B cell (primary cell): ENCODE measurements at regions not wholly inside any gene's neighbourhood (a gene's known extent, or its start where the extent isn't known, plus 50 kb on each side); places are given as distances from the start of the nearest gene placed in this dataset.
A peak's percentile ranks its signal among the peaks of the same experiment; 100 is the strongest.

Experiments used
- ATAC-seq: fragments of 200-7000 bp; cut with Tn5 transposase; one replicate; pipeline ENCODE4 v1.10.0; 2021; ENCODE audit warnings: low read depth, mild to moderate bottlenecking, moderate number of reproducible peaks, moderate library complexity
- CTCF ChIA-PET: fragments of 350-600 bp; sonication (Branson Sonifier 250); formaldehyde crosslinking; loops from one replicate; lab custom pipeline; 2021; ENCODE audit warnings: antibody characterized with exemption, inconsistent platforms; lab: Charles Lee
- POLR2A ChIA-PET: fragments of 350-600 bp; sonication (Branson Sonifier 250); formaldehyde crosslinking; loops from one replicate; lab custom pipeline; 2021; ENCODE audit warnings: antibody characterized with exemption; lab: Charles Lee
- DNase-seq: peaks from one replicate; pipeline ENCODE4 v3.0.0; 2013
- H2AFZ ChIP-seq: 2 replicates; pipeline ENCODE4 v1.6.1; 2012; ENCODE audit warnings: mild to moderate bottlenecking, low read depth, low read length; ENCODE audit not compliant: insufficient read depth, poor library complexity, severe bottlenecking
- H3K27ac ChIP-seq, 2 donors: 1 replicate in 1 of 2; 2 replicates in 1 of 2; pipeline ENCODE4 v1.5.1; 2012 to 2013; ENCODE audit warnings: low read length in 2 of 2, mild to moderate bottlenecking in 2 of 2, moderate library complexity in 1 of 2
- H3K27me3 ChIP-seq, 4 experiments: fragments of 200-600 bp in 1 of 4; sonication (generic) in 1 of 4; replicated peaks in 1 of 4; 1 replicate in 2 of 4; 2 replicates in 2 of 4; pipeline versions ENCODE4 v1.6.1 to v1.7.0; 2013 to 2016; ENCODE audit warnings: low read length in 3 of 4, mild to moderate bottlenecking in 2 of 4, mixed read lengths in 1 of 4, moderate library complexity in 1 of 4; ENCODE audit not compliant: insufficient read depth in 4 of 4, control insufficient read depth in 3 of 4; ENCODE audit errors: control extremely low read depth in 1 of 4
- H3K36me3 ChIP-seq, 2 experiments: replicated peaks in 1 of 2; 1 replicate in 1 of 2; 2 replicates in 1 of 2; pipeline versions ENCODE4 v1.6.1 to v1.7.1; 2013; ENCODE audit warnings: low read length in 1 of 2; ENCODE audit not compliant: insufficient read depth in 2 of 2, control insufficient read depth in 1 of 2; ENCODE audit errors: control extremely low read depth in 1 of 2, extremely low read depth in 1 of 2
- H3K4me1 ChIP-seq, 2 donors: fragments of 200-600 bp in 1 of 2; sonication (generic) in 1 of 2; 1 replicate in 1 of 2; 2 replicates in 1 of 2; pipeline versions ENCODE4 v1.5.1 to v1.6.1; 2013 to 2017; ENCODE audit warnings: low read length in 2 of 2; ENCODE audit not compliant: control insufficient read depth in 2 of 2, insufficient read depth in 2 of 2
- H3K4me2 ChIP-seq: replicated peaks from 2 replicates; pipeline ENCODE3; 2012; ENCODE audit warnings: mild to moderate bottlenecking, low read depth, low read length; ENCODE audit not compliant: poor library complexity, severe bottlenecking
- H3K4me3 ChIP-seq, 5 experiments: fragments of 200-600 bp in 1 of 5; sonication (generic) in 1 of 5; 1 replicate in 3 of 5; 2 replicates in 2 of 5; pipeline versions ENCODE4 v1.5.1 to v1.7.0; 2011 to 2016; ENCODE audit warnings: low read length in 4 of 5, mild to moderate bottlenecking in 4 of 5, low read depth in 2 of 5, control low read depth in 1 of 5, moderate library complexity in 1 of 5; ENCODE audit not compliant: insufficient read depth in 1 of 5; ENCODE audit errors: control extremely low read depth in 1 of 5, extremely low read depth in 1 of 5
- H3K79me2 ChIP-seq: fragments of 200-600 bp; sonication (generic); one replicate; pipeline ENCODE4 v1.6.0; 2016; ENCODE audit warnings: low read length; ENCODE audit not compliant: control insufficient read depth, insufficient read depth
- H3K9ac ChIP-seq: fragments of 200-600 bp; sonication (generic); 2 replicates; pipeline ENCODE4 v1.6.1; 2017; ENCODE audit warnings: mild to moderate bottlenecking, low read length, moderate library complexity
- H3K9me3 ChIP-seq, 3 donors: one replicate each; pipeline versions ENCODE4 v1.6.1 to v1.7.1; 2013; ENCODE audit warnings: low read length in 2 of 3; ENCODE audit not compliant: control insufficient read depth in 2 of 3, insufficient read depth in 1 of 3; ENCODE audit errors: control extremely low read depth in 1 of 3
- H4K20me1 ChIP-seq: 2 replicates; pipeline ENCODE4 v1.6.0; 2012; ENCODE audit warnings: mild to moderate bottlenecking, low read length; ENCODE audit not compliant: insufficient read depth, control insufficient read depth, poor library complexity, severe bottlenecking
- H3K27ac Mint-ChIP-seq: one replicate; pipeline ENCODE4 v1.8.0; 2021; ENCODE audit warnings: mixed read lengths
- H3K27me3 Mint-ChIP-seq: one replicate; pipeline ENCODE4 v1.8.0; 2021; ENCODE audit warnings: mixed read lengths
- H3K4me1 Mint-ChIP-seq: one replicate; pipeline ENCODE4 v1.8.0; 2021; ENCODE audit warnings: mixed read lengths
- H3K4me3 Mint-ChIP-seq: one replicate; pipeline ENCODE4 v1.8.0; 2021; ENCODE audit warnings: mixed read lengths
- H3K9me3 Mint-ChIP-seq: one replicate; pipeline ENCODE4 v1.8.0; 2022; ENCODE audit warnings: mixed read lengths; ENCODE audit not compliant: insufficient read depth
- EZH2 ChIP-seq: IDR thresholded peaks from 2 replicates; pipeline ENCODE4 v1.6.1; 2012; ENCODE audit warnings: borderline replicate concordance, low read depth, mild to moderate bottlenecking, moderate library complexity, low read length; ENCODE audit not compliant: insufficient read depth, poor library complexity, severe bottlenecking
- WGBS: methylation state at CpG from one replicate; pipeline ENCODE4 v1.1.5; 2013; ENCODE audit warnings: missing lambda C conversion rate; ENCODE audit not compliant: insufficient coverage; 5-methylcytosine and 5-hydroxymethylcytosine counted together
- intact Hi-C: fragments of 100-400 bp; cut with micrococcal nuclease; formaldehyde crosslinking; loops from one replicate; pipeline ENCODE4 v1.10.0; 2022
- TF ChIP-seq, protein P1 (sequence below): fragments of 200-600 bp; IDR thresholded peaks from one replicate; pipeline ENCODE4 v1.8.0; 2022; ENCODE audit warnings: antibody characterized with exemption, mild to moderate bottlenecking

DNA sequence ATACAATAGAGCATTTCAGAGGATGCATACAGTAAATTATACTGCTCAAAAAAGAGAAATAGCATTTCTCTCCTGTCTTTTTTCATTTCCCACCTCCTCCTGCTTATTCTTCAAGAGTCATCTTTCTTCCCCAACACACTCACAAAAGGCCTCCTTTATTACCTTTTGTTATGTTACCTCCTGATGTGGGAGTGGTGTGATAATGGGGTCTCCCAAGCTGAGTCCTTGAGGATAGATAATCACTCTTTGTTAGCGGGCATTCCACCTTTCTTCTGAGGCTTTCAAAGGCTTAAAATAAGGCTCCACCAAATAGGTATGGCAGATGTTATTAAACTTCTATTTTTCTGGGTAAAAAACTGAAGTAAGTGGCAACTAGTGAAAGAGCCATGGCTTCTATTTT, 159.8 kb downstream of the CPEB2 start:
- Histone ChIP-seq H3K9me3 (no peaks in the 10 kb centered on the region), H3K4me3 (no peak overlapping the region), H3K9ac (no peak overlapping the region), H3K4me1 (no peaks in the 10 kb centered on the region), H3K79me2 (no peaks in the 10 kb centered on the region), H3K36me3 (no peaks in the 10 kb centered on the region), H3K27me3 (peaks cover 0 to 6% (median 1%) of the 10 kb centered on the region in 4 experiments), H3K27ac (no peak overlapping the region), H2AFZ (no peak overlapping the region), H4K20me1 (no peaks in the 10 kb centered on the region), H3K4me2 (no peak overlapping the region)
- CTCF ChIA-PET = interaction anchor here (3.3 kb wide), 1 partner anchor 1506 kb away, joined by 13 read pairs; no protein-coding TSS in a partner anchor
- DNase-seq (no peak), ATAC-seq (no peak)
- TF ChIP-seq, protein P1, sequence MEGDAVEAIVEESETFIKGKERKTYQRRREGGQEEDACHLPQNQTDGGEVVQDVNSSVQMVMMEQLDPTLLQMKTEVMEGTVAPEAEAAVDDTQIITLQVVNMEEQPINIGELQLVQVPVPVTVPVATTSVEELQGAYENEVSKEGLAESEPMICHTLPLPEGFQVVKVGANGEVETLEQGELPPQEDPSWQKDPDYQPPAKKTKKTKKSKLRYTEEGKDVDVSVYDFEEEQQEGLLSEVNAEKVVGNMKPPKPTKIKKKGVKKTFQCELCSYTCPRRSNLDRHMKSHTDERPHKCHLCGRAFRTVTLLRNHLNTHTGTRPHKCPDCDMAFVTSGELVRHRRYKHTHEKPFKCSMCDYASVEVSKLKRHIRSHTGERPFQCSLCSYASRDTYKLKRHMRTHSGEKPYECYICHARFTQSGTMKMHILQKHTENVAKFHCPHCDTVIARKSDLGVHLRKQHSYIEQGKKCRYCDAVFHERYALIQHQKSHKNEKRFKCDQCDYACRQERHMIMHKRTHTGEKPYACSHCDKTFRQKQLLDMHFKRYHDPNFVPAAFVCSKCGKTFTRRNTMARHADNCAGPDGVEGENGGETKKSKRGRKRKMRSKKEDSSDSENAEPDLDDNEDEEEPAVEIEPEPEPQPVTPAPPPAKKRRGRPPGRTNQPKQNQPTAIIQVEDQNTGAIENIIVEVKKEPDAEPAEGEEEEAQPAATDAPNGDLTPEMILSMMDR = no peak
- no peak overlapping the region for H3K27ac Mint-ChIP-seq
- no peak overlapping the region for H3K4me3 Mint-ChIP-seq
- peaks cover 6% of the 10 kb centered on the region for H3K27me3 Mint-ChIP-seq
- H3K9me3 Mint-ChIP-seq = no peaks in the 10 kb centered on the region
- POLR2A ChIA-PET = no interaction called here
- no peaks in the 10 kb centered on the region for H3K4me1 Mint-ChIP-seq
- intact Hi-C loops = loop anchor here (2.0 kb wide), 1 partner anchor 1505 kb away; no protein-coding TSS in a partner anchor
- WGBS = 100% methylated on average over 1 of the region's 1 CpG

DNA sequence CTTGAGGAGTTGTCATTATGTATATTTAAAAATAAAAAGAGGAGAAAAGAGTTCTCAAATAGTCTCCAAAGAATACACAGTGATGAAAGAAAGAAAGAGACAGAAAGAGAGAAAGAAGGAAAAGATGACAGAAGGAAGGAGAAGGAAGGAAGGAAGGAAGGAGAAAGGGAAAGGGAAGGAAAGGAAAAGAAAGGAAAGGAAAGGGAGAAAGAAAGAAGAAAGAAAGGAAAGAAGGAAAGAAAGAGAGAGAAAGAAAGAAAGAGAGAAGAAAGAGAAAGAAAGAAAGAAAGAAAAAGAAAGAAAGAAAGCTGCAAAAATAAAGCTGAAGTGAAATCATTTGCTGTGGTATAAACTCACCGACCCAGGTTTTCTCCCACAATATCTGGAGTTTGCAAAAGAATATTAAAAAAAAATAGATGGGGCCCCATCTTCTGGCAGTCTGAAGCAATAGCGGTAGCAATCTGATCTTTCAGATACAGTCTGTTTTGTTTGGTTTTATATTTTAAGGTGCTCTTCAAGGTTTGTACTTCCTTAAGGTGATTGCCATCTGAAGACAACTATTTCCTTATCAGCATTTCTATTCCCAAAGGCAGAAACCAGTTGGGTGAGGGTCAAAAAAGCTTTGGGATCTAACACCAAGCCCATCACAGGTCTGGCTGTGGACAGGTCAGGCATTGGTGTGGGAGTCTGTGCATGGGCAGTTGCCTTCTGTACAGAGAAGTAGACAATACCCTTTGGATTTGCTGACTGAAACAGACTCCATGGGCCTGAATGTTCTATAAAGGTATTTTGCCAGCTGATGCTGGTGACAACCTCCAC, 160.4 kb downstream of the CPEB2 start:
- H3K27me3 ChIP-seq = peaks cover 0 to 6% (median 1%) of the 10 kb centered on the region in 4 experiments
- intact Hi-C loops = loop anchor here (2.0 kb wide), 1 partner anchor 1506 kb away; no protein-coding TSS in a partner anchor

More for the DNA sequence above, 160.4 kb downstream of the CPEB2 start:
- Histone ChIP-seq H3K27ac (no peak overlapping the region), H3K4me2 (no peak overlapping the region), H3K4me3 (no peak overlapping the region), H3K9me3 (no peaks in the 10 kb centered on the region), H4K20me1 (no peaks in the 10 kb centered on the region), H2AFZ (no peak overlapping the region), H3K4me1 (no peaks in the 10 kb centered on the region), H3K79me2 (no peaks in the 10 kb centered on the region), H3K36me3 (no peaks in the 10 kb centered on the region), H3K9ac (no peak overlapping the region)
- CTCF ChIA-PET = interaction anchor here (3.3 kb wide), 1 partner anchor 1506 kb away, joined by 13 read pairs; no protein-coding TSS in a partner anchor
- H3K27ac Mint-ChIP-seq = no peak overlapping the region
- TF ChIP-seq, protein P1 = peak; percentile 43
- TF ChIP-seq EZH2 = no peak
- no peaks in the 10 kb centered on the region for H3K4me1 Mint-ChIP-seq
- H3K4me3 Mint-ChIP-seq = no peak overlapping the region
- H3K9me3 Mint-ChIP-seq = no peaks in the 10 kb centered on the region
- POLR2A ChIA-PET = no interaction called here
- no CpG with 5 or more reads among the region's 2 CpGs for WGBS
- peaks cover 6% of the 10 kb centered on the region for H3K27me3 Mint-ChIP-seq
- DNase-seq = no peak
- no peak for ATAC-seq
